NCI-H524 treated with DMSO at 0.1 percent for 48 hours (cell line): ENCODE measurements at regions not wholly inside any gene's neighbourhood (a gene's known extent, or its start where the extent isn't known, plus 50 kb on each side); places are given as distances from the start of the nearest gene placed in this dataset.
A peak's percentile ranks its signal among the peaks of the same experiment; 100 is the strongest.
"Not testable (repeated sequence)": the region's sequence is repeated elsewhere in the genome, so short reads cannot be mapped to it uniquely, and the experiment has no call there.

Experiments
- DNase-seq: peaks from one replicate; lab custom pipeline; 2025; lab: John Stamatoyannopoulos, UW

- DNase-seq: no peak
Measured at GRCh38 chrX:3509934-3510333, 163.5 kb upstream of the MXRA5 start.

- DNase-seq: no peak
Measured at GRCh38 chrX:3504916-3505315, 158.5 kb upstream of the MXRA5 start.

- DNase-seq: peak; percentile 32
Measured at GRCh38 chrX:3501833-3502535, 155.5 kb upstream of the MXRA5 start.

GRCh38 chrX:3495836-3496769 lies 149.7 kb upstream of the MXRA5 start:
- not testable (repeated sequence) for DNase-seq

GRCh38 chrX:3493605-3494004 lies 147.2 kb upstream of the MXRA5 start:
- no peak for DNase-seq

- DNase-seq: no peak
Measured at GRCh38 chrX:3485727-3486126, 139.3 kb upstream of the MXRA5 start.

- no peak for DNase-seq
Measured at GRCh38 chrX:3479026-3479425, 132.6 kb upstream of the MXRA5 start.

- DNase-seq: no peak
Measured at GRCh38 chrX:3476973-3477372, 130.5 kb upstream of the MXRA5 start.

- DNase-seq: not testable (repeated sequence)
Measured at GRCh38 chrX:3470211-3470679, 123.8 kb upstream of the MXRA5 start.

- no peak for DNase-seq
Measured at GRCh38 chrX:3468031-3468430, 121.6 kb upstream of the MXRA5 start.

- no peak for DNase-seq
Measured at GRCh38 chrX:3465017-3465416, 118.6 kb upstream of the MXRA5 start.

GRCh38 chrX:3462166-3462508 lies 115.7 kb upstream of the MXRA5 start:
- DNase-seq: no peak

- DNase-seq: no peak
Measured at GRCh38 chrX:3461397-3462165, 115.1 kb upstream of the MXRA5 start.

- DNase-seq: no peak
Measured at GRCh38 chrX:3455796-3456195, 109.3 kb upstream of the MXRA5 start.

- DNase-seq: peak; percentile 40
Measured at GRCh38 chrX:3451571-3451970, 105.1 kb upstream of the MXRA5 start.

- no peak for DNase-seq
Measured at GRCh38 chrX:3450881-3451570, 104.6 kb upstream of the MXRA5 start.

GRCh38 chrX:3449287-3449686 lies 102.8 kb upstream of the MXRA5 start:
- no peak for DNase-seq

- no peak for DNase-seq
Measured at GRCh38 chrX:3448563-3448962, 102.1 kb upstream of the MXRA5 start.

- DNase-seq: peak; percentile 67
Measured at GRCh38 chrX:3445806-3446490, 99.5 kb upstream of the MXRA5 start.

GRCh38 chrX:3443184-3443583 lies 96.7 kb upstream of the MXRA5 start:
- DNase-seq: peak; percentile 95

GRCh38 chrX:3442691-3443090 lies 96.2 kb upstream of the MXRA5 start:
- DNase-seq: no peak
